SK-N-SH (cell line): ENCODE measurements at regions not wholly inside any gene's neighbourhood (a gene's known extent, or its start where the extent isn't known, plus 50 kb on each side); places are given as distances from the start of the nearest gene placed in this dataset.

Source experiments
- CTCF ChIA-PET: fragments of 300-600, 350-600 bp; formaldehyde crosslinking; extraction: SDS; loops from one replicate; lab custom pipeline; 2021; lab: Yijun Ruan, JAX
- POLR2A ChIA-PET: fragments of 350-600 bp; sonication (Branson Sonifier 250); formaldehyde crosslinking; extraction: SDS; loops from one replicate; lab custom pipeline; 2020; ENCODE audit warnings: antibody characterized with exemption, inconsistent platforms; lab: Yijun Ruan, JAX
- DNase-seq: peaks from one replicate; pipeline ENCODE4 v3.0.0; 2012
- H2AFZ ChIP-seq: fragments of 200-600 bp; sonication (generic); 2 replicates; pipeline ENCODE4 v1.8.1; 2016; ENCODE audit warnings: antibody characterized with exemption, mild to moderate bottlenecking, low read depth
- H3F3A ChIP-seq: fragments of 200-600 bp; sonication (generic); replicated peaks from 2 replicates; pipeline ENCODE3; 2016; ENCODE audit warnings: antibody characterized with exemption, mild to moderate bottlenecking; ENCODE audit not compliant: insufficient read depth
- H3K27ac ChIP-seq, 2 experiments: fragments of 200-500 bp in 1 of 2; fragments of 200-600 bp in 1 of 2; sonication (Bioruptor generic) in 1 of 2; sonication (generic), shearing (Covaris generic) in 1 of 2; 2 replicates each; pipeline versions ENCODE4 v1.5.1 to v1.6.1; 2014 to 2016; ENCODE audit warnings: low read depth in 2 of 2, inconsistent platforms in 1 of 2, low read length in 1 of 2, mild to moderate bottlenecking in 1 of 2, mixed read lengths in 1 of 2
- H3K27me3 ChIP-seq: fragments of 200-600 bp; sonication (generic), shearing (Covaris generic); 2 replicates; pipeline ENCODE4 v1.6.1; 2016; ENCODE audit warnings: mixed run types; ENCODE audit not compliant: insufficient read depth
- H3K36me3 ChIP-seq, 2 experiments: fragments of 200-500 bp in 1 of 2; fragments of 200-600 bp in 1 of 2; sonication (Bioruptor generic) in 1 of 2; sonication (generic) in 1 of 2; replicated peaks in 1 of 2; 2 replicates each; pipeline versions ENCODE3 to v1.5.1; 2014 to 2016; ENCODE audit warnings: low read length in 1 of 2, mild to moderate bottlenecking in 1 of 2; ENCODE audit not compliant: insufficient read depth in 2 of 2, control insufficient read depth in 1 of 2
- H3K4me1 ChIP-seq, 2 experiments: fragments of 200-500 bp in 1 of 2; fragments of 200-600 bp in 1 of 2; sonication (Bioruptor generic) in 1 of 2; sonication (generic), shearing (Covaris generic) in 1 of 2; 2 replicates each; pipeline versions ENCODE4 v1.5.1 to v1.6.1; 2014 to 2016; ENCODE audit warnings: low read depth in 1 of 2, low read length in 1 of 2, mixed run types in 1 of 2; ENCODE audit not compliant: insufficient read depth in 2 of 2, control insufficient read depth in 1 of 2
- H3K4me2 ChIP-seq: fragments of 200-600 bp; sonication (generic), shearing (Covaris generic); 2 replicates; pipeline ENCODE4 v1.6.1; 2017; ENCODE audit warnings: mixed run types
- H3K4me3 ChIP-seq, 2 experiments: fragments of 200-500 bp in 1 of 2; fragments of 200-600 bp in 1 of 2; sonication (Bioruptor generic) in 1 of 2; sonication (generic), shearing (Covaris generic) in 1 of 2; 2 replicates each; pipeline versions ENCODE4 v1.5.1 to v1.8.1; 2014 to 2016; ENCODE audit warnings: low read depth in 2 of 2, inconsistent platforms in 1 of 2, low read length in 1 of 2, mild to moderate bottlenecking in 1 of 2, mixed read lengths in 1 of 2, moderate library complexity in 1 of 2
- H3K79me2 ChIP-seq: fragments of 200-600 bp; sonication (generic); 2 replicates; pipeline ENCODE4 v1.8.1; 2017; ENCODE audit warnings: mild to moderate bottlenecking; ENCODE audit not compliant: insufficient read depth
- H3K9ac ChIP-seq: fragments of 200-600 bp; sonication (generic); 2 replicates; pipeline ENCODE4 v1.6.1; 2017; ENCODE audit warnings: mixed run types
- H3K9me2 ChIP-seq: fragments of 200-600 bp; sonication (generic); 2 replicates; pipeline ENCODE4 v1.6.1; 2017; ENCODE audit warnings: mixed run types
- H3K9me3 ChIP-seq: fragments of 200-600 bp; sonication (generic); 2 replicates; pipeline ENCODE4 v1.6.1; 2017; ENCODE audit warnings: mixed run types, mild to moderate bottlenecking, moderate library complexity
- H4K20me1 ChIP-seq: fragments of 200-600 bp; sonication (generic); 2 replicates; pipeline ENCODE4 v1.6.1; 2017; ENCODE audit warnings: mild to moderate bottlenecking, mixed run types; ENCODE audit not compliant: insufficient read depth
- CHD2 ChIP-seq: fragments of 150-350 bp; IDR thresholded peaks from 2 replicates; pipeline ENCODE4 v1.6.1; 2018; ENCODE audit warnings: low read length; ENCODE audit not compliant: partially characterized antibody
- ELF1 ChIP-seq: IDR thresholded peaks from 2 replicates; pipeline ENCODE4 v1.4.0; 2012
- EP300 ChIP-seq, 2 experiments: IDR thresholded peaks; 2 replicates each; pipeline versions ENCODE4 v1.4.0 to v1.6.1; 2012; ENCODE audit warnings: borderline replicate concordance in 1 of 2, low read depth in 1 of 2, low read length in 1 of 2
- FOSL2 ChIP-seq: IDR thresholded peaks from 2 replicates; pipeline ENCODE4 v1.4.0; 2012; ENCODE audit warnings: low read depth, mild to moderate bottlenecking, moderate library complexity, borderline replicate concordance
- FOXJ3 ChIP-seq: sonication (generic); formaldehyde crosslinking; IDR thresholded peaks from 2 replicates; pipeline ENCODE4 v1.5.1; 2020; ENCODE audit warnings: mild to moderate bottlenecking, missing genetic modification reagents
- FOXM1 ChIP-seq: IDR thresholded peaks from 2 replicates; pipeline ENCODE4 v1.4.0; 2012; ENCODE audit warnings: low read depth, mild to moderate bottlenecking
- GABPA ChIP-seq: IDR thresholded peaks from 2 replicates; pipeline ENCODE4 v1.4.0; 2012; ENCODE audit warnings: low read depth, mild to moderate bottlenecking
- GATA2 ChIP-seq: sonication (generic); formaldehyde crosslinking; IDR thresholded peaks from 2 replicates; pipeline ENCODE4 v1.5.0; 2020; ENCODE audit warnings: mild to moderate bottlenecking, missing genetic modification reagents
- JUND ChIP-seq: IDR thresholded peaks from 2 replicates; pipeline ENCODE4 v1.4.0; 2012
- MXI1 ChIP-seq: IDR thresholded peaks from 2 replicates; pipeline ENCODE4 v1.6.1; 2012; ENCODE audit warnings: mild to moderate bottlenecking, low read depth, low read length, improper control_type of control experiment
- POLR2AphosphoS5 ChIP-seq: IDR thresholded peaks from 2 replicates; pipeline ENCODE4 v1.6.1; 2012; ENCODE audit warnings: low read depth, low read length
- SIN3A ChIP-seq: IDR thresholded peaks from 2 replicates; pipeline ENCODE4 v1.6.1; 2012; ENCODE audit warnings: low read depth, mild to moderate bottlenecking, low read length, moderate library complexity, borderline replicate concordance
- SMC3 ChIP-seq: IDR thresholded peaks from 2 replicates; pipeline ENCODE4 v1.6.1; 2012; ENCODE audit warnings: low read depth, low read length, improper control_type of control experiment
- TEAD4 ChIP-seq: IDR thresholded peaks from 2 replicates; pipeline ENCODE4 v1.4.0; 2012; ENCODE audit warnings: mild to moderate bottlenecking, borderline replicate concordance; ENCODE audit not compliant: insufficient read depth
- WGBS: methylation state at CpG from one replicate; pipeline ENCODE4 v1.1.6; 2017; ENCODE audit warnings: low lambda C conversion rate; 5-methylcytosine and 5-hydroxymethylcytosine counted together
- TF ChIP-seq, protein P1 (sequence below): IDR thresholded peaks from 2 replicates; pipeline ENCODE4 v1.4.0; 2012; ENCODE audit warnings: low read depth
- TF ChIP-seq, protein P2 (sequence below): IDR thresholded peaks from 2 replicates; pipeline ENCODE4; 2012
- TF ChIP-seq, protein P3 (sequence below): fragments of 150-350 bp; IDR thresholded peaks from 2 replicates; pipeline ENCODE4 v1.6.1; 2017; ENCODE audit warnings: antibody characterized with exemption, low read length, low read depth, borderline replicate concordance
- TF ChIP-seq, protein P4 (sequence below): fragments of 200-600 bp; sonication (generic); IDR thresholded peaks from 2 replicates; pipeline ENCODE4 v1.6.1; 2017; ENCODE audit warnings: antibody characterized with exemption, mild to moderate bottlenecking, moderate library complexity
- TF ChIP-seq, protein P5 (sequence below): IDR thresholded peaks from 2 replicates; pipeline ENCODE4 v1.4.0; 2012; ENCODE audit warnings: low read depth, borderline replicate concordance

DNA sequence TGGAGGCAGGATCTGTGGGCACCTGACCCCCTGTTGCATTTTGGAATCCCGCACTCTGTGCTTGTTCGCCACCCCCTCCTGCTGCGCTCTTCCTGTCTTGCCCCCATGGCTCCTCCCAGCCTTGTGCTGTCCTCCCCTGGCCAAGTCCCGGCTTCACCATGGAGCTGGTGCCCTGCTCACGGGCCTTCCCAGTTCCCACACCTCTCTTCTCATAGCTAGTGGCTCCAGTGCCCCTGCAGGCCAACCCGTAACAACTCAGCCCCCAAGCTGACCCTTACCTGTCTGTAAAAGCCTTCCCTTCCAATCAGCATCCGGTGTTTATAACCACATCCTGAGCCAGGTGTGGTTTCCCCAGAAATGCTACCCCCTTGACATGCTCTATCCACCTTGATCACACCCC is 407.7 kb upstream of the C2CD4B start:
- no peaks in the 10 kb centered on the region for H3K9me2 ChIP-seq

More for the DNA sequence above, 407.7 kb upstream of the C2CD4B start:
- 94% methylated on average over 7 of the region's 7 CpGs for WGBS
- POLR2A ChIA-PET: no interaction called here
- no peak overlapping the region for H3K4me2 ChIP-seq
- no peaks in the 10 kb centered on the region for H3K9me3 ChIP-seq
- no peak overlapping the region for H3K27ac ChIP-seq
- no peaks in the 10 kb centered on the region for H4K20me1 ChIP-seq
- no peak overlapping the region for H3K9ac ChIP-seq
- no peak for DNase-seq
- no peaks in the 10 kb centered on the region for H3K27me3 ChIP-seq
- H3K4me1 ChIP-seq: no peaks in the 10 kb centered on the region
- CTCF ChIA-PET: no interaction called here
- no peaks in the 10 kb centered on the region for H3F3A ChIP-seq
- no peak overlapping the region for H2AFZ ChIP-seq
- TF ChIP-seq MXI1 (no peak), ELF1 (no peak), SMC3 (no peak), CHD2 (no peak), FOXM1 (no peak), SIN3A (no peak), GATA2 (CRISPR knock-in tag) (no peak), TEAD4 (no peak), POLR2AphosphoS5 (no peak), EP300 (IDR thresholded peaks at IDR 0.05; ENCODE audit: borderline replicate concordance in 1 of 2, low read depth in 1 of 2, low read length in 1 of 2) (no peak), FOSL2 (no peak), JUND (no peak), GABPA (no peak), FOXJ3 (CRISPR knock-in tag) (no peak)
- TF ChIP-seq, protein P1, sequence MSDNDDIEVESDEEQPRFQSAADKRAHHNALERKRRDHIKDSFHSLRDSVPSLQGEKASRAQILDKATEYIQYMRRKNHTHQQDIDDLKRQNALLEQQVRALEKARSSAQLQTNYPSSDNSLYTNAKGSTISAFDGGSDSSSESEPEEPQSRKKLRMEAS: no peak
- TF ChIP-seq, protein P2, sequence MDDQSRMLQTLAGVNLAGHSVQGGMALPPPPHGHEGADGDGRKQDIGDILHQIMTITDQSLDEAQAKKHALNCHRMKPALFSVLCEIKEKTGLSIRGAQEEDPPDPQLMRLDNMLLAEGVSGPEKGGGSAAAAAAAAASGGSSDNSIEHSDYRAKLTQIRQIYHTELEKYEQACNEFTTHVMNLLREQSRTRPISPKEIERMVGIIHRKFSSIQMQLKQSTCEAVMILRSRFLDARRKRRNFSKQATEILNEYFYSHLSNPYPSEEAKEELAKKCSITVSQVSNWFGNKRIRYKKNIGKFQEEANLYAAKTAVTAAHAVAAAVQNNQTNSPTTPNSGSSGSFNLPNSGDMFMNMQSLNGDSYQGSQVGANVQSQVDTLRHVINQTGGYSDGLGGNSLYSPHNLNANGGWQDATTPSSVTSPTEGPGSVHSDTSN: no peak
- TF ChIP-seq, protein P3, sequence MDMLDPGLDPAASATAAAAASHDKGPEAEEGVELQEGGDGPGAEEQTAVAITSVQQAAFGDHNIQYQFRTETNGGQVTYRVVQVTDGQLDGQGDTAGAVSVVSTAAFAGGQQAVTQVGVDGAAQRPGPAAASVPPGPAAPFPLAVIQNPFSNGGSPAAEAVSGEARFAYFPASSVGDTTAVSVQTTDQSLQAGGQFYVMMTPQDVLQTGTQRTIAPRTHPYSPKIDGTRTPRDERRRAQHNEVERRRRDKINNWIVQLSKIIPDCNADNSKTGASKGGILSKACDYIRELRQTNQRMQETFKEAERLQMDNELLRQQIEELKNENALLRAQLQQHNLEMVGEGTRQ: no peak
- TF ChIP-seq, protein P4, sequence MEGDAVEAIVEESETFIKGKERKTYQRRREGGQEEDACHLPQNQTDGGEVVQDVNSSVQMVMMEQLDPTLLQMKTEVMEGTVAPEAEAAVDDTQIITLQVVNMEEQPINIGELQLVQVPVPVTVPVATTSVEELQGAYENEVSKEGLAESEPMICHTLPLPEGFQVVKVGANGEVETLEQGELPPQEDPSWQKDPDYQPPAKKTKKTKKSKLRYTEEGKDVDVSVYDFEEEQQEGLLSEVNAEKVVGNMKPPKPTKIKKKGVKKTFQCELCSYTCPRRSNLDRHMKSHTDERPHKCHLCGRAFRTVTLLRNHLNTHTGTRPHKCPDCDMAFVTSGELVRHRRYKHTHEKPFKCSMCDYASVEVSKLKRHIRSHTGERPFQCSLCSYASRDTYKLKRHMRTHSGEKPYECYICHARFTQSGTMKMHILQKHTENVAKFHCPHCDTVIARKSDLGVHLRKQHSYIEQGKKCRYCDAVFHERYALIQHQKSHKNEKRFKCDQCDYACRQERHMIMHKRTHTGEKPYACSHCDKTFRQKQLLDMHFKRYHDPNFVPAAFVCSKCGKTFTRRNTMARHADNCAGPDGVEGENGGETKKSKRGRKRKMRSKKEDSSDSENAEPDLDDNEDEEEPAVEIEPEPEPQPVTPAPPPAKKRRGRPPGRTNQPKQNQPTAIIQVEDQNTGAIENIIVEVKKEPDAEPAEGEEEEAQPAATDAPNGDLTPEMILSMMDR: no peak
- TF ChIP-seq, protein P5, sequence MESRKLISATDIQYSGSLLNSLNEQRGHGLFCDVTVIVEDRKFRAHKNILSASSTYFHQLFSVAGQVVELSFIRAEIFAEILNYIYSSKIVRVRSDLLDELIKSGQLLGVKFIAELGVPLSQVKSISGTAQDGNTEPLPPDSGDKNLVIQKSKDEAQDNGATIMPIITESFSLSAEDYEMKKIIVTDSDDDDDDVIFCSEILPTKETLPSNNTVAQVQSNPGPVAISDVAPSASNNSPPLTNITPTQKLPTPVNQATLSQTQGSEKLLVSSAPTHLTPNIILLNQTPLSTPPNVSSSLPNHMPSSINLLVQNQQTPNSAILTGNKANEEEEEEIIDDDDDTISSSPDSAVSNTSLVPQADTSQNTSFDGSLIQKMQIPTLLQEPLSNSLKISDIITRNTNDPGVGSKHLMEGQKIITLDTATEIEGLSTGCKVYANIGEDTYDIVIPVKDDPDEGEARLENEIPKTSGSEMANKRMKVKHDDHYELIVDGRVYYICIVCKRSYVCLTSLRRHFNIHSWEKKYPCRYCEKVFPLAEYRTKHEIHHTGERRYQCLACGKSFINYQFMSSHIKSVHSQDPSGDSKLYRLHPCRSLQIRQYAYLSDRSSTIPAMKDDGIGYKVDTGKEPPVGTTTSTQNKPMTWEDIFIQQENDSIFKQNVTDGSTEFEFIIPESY: no peak
- no peak overlapping the region for H3K4me3 ChIP-seq
- H3K36me3 ChIP-seq: no peaks in the 10 kb centered on the region
- no peaks in the 10 kb centered on the region; the same call in 1 of the 2 replicates for H3K79me2 ChIP-seq
